CD4-positive, alpha-beta T cell treated with Interleukin-17A for 4 hours (primary cell): ENCODE measurements at regions not wholly inside any gene's neighbourhood (a gene's known extent, or its start where the extent isn't known, plus 50 kb on each side); places are given as distances from the start of the nearest gene placed in this dataset.

ENCODE experiments used
- DNase-seq: peaks from one replicate; pipeline ENCODE4 v3.0.0-alpha.2; 2020; ENCODE audit warnings: mixed read lengths

- DNase-seq: no peak
Measured at GRCh38 chr4:135824759-135825296, 1623.2 kb upstream of the PABPC4L start.

GRCh38 chr4:135804785-135805184 is 1603.2 kb upstream of the PABPC4L start:
- DNase-seq: no peak

GRCh38 chr4:135777361-135777760 is 1575.8 kb upstream of the PABPC4L start:
- DNase-seq: no peak

GRCh38 chr4:135775909-135776308 is 1574.3 kb upstream of the PABPC4L start:
- DNase-seq: no peak

DNA sequence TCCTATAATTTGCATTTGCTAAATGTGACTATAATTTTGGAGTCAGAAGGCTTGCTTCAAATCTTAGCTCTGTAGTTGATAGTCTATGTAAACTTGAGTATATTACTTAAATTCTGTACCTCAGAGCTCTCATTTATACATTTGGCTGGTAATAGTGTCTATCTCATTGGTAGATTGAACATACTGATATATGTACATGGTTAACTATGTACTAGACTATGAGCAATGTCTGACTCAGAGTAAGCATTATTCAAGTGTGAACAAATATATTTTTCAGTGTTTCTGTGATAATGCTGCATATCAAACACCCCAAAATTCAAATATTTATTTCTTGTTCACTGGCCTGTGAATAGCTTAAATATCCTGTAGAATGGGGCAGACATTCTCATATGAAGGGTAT is 1568.9 kb upstream of the PABPC4L start:
- DNase-seq: no peak

DNA sequence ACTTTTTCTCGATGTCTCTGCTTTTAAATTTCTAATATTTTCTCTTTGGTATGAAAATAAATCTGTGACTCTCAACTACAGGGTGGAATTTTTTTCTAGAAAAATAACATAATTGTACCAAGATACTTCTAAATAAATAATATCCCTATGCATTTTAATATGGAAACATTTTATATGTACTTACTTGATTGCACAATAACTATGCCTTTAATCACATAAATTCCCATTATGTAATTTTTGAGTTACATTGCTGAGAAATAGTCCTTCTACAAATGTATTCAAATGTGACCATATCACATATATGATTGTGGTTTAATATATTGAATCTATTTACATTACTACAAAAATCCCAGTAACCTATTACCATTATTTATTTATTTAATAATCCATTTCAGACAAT is 1543.3 kb upstream of the PABPC4L start:
- no peak for DNase-seq

- no peak for DNase-seq
Measured at GRCh38 chr4:135741583-135741982, 1540.0 kb upstream of the PABPC4L start.

DNA sequence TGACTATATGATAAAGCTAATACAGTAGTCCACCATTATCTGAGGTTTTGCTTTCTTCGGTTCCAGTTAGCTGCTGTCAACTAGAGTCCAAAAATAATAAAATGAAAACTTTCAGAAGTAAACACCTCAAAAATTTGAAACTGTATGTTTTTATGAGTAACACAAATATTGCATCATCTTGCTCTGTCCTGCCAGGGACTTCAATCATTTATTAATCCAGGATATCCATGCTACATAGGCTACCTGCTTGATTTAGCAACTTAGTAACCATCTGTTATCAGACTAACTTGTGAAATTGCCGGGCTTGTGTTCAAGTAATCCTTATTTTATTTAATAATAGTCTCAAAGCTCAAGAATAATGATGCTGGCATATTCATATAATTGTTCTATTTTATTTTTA is 1537.8 kb upstream of the PABPC4L start:
- no peak for DNase-seq

GRCh38 chr4:135735512-135735911 is 1533.9 kb upstream of the PABPC4L start:
- DNase-seq: no peak

- DNase-seq: no peak
Measured at GRCh38 chr4:135732448-135732847, 1530.9 kb upstream of the PABPC4L start.

DNA sequence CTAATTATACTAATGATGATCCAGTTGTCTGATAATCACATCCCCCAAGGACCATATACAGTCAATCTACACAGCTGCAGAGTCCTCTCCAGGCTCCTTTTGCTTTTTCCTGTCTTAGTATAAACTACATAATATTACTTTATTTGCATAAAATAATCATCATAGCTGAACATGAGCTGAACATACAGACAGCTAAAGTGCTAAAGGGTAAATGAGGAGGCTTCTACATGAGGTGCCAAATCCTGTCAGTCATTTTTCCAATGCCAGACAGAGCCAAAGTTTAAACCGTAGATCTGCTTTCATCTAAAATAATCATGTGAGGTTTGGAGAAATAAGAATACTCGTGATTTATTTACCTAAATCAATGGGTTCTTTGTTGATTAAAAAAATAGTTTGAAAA is 1530.1 kb upstream of the PABPC4L start:
- DNase-seq: no peak

DNA sequence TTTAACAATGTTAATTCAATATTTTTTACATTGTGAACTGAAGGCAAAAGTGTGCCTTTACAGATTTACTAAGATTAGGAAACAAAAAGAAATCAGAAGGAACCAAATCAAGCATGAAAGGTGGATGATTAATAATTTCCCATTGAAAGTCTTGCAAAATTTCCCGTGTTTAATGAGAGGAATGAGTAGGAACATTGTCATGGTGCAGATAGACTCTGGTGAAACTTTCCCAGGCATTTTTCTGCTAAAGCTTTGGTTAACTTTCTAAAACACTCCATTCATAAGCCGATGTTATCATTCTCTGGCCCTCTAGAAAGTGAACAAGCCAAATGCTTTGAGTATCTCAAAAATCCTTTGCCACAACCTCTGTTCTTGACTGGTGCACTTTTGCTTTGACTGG is 1522.8 kb upstream of the PABPC4L start:
- DNase-seq: no peak

DNA sequence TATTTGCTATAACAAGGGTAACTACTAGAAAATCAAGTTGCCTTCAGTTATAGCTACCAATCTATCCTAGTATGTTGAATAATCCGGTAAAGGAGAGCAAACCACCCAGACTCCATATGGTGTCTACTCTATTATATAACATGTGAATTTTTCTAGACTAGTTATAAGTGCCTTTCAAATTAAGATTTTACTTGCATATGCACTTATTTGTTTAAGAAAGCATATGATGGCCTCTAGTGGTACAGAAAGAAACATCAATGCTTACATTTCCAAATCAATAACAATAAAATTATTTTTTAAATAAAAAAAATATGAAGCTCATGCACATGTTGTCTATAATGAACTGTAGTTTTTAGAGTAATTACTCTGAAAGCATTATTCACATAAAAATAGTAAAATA is 1516.4 kb upstream of the PABPC4L start:
- no peak for DNase-seq

DNA sequence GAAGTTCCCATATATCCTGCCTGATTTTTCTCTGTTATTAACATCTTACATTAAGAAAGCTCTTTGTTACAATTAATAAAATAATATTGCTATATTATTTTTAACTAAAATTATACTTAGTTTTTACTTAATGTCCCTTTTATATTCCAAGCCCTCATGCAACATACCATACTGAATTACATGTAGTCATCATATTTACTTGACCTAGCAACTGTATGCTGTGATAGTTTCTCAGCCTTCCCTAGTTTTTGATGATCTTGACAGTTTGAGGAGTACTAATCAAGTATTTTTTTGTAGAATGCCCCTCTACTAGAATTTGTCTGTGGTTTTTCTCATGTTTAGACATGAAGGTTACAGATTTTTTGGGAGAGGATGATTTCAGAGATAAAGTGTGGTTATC is 1503.8 kb upstream of the PABPC4L start:
- no peak for DNase-seq

DNA sequence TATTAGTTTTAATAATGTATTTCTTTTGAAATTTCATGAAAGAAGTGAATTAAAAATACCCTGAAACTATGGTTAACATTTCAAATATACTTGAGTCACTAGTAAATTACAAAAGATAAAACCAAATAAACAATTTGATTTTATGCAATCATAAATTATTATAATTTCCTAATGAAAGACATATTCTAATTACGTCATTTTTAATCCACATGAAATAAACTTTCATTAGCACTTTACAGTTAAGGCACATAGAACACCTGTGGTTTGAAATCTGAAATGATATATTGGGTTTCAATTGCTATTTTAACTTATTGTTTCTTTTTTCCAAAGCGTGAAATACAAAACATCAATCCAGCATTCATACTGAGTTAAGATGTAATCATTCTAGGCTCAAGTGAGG is 1492.5 kb upstream of the PABPC4L start:
- no peak for DNase-seq

DNA sequence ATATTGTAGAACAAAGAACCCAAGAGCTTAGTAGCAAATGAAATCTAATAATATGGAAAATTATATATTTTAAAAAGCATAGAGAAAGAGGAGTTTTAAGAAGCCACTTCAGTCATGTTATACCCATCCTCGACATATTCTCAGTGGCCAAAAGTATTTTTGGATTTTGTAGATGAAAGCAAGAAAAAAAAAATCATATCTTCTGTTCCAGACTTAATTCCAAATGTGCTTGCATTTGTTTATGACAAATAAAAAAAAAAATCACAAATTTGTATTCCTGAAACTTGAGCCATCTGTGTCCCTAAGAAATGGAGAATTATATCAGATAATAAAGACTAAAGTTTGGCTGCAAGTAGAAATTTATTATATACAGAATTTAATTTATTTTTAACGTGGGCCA is 1482.4 kb upstream of the PABPC4L start:
- no peak for DNase-seq

DNA sequence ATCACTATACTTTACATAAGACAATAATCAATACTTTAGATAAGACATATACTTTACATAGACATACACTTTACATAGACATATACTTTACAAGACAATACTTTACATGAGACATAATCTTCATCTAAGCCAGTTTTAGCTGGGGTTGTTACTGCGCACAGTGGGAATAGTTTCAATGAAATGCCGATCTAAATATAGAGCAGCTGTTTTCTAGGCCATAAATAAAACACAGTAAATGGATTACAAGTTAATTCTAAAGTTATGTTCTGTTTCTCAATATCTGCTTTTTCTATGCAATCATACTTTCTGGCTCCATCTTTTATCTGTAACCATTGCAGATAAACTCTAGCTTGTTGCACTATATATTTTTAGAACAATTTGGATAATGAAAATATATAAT is 1470.6 kb upstream of the PABPC4L start:
- no peak for DNase-seq

DNA sequence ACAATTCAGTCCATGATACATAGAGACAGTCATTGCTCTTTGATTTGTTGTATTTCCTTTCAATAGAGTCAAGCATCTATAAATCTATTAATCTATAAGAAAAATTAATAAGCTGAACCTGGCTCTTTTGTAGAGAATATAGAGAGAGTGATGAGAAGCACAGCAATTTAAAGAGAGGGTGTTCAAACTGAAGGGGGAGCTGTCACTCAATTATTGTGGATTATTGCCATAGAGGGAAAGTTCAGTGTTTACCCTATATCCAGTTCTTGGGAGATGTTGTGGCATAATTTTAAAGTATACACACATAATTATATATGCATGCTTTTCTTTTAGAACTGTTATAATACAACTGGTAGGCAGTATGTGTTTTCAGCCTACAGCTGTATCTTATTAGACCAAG is 1469.0 kb upstream of the PABPC4L start:
- DNase-seq: no peak
